K562 (cell line): ENCODE measurements at regions not wholly inside any gene's neighbourhood (a gene's known extent, or its start where the extent isn't known, plus 50 kb on each side); places are given as distances from the start of the nearest gene placed in this dataset.

Experiments
- ATAC-seq: fragments of 200-7000 bp; cut with Tn5 transposase; 3 replicates; pipeline ENCODE4 v1.9.1; 2020; ENCODE audit warnings: moderate library complexity
- BruUV-seq: library from RNA; stranded (reverse); fragments of 400-500 nt; replicated peaks from 2 replicates; lab custom pipeline; 2021; lab: Mats Ljungman, UMichigan
- CTCF ChIA-PET: fragments of 300-600 bp; formaldehyde crosslinking; extraction: SDS; loops from one replicate; lab custom pipeline; 2021; ENCODE audit warnings: low intra/inter-chr PET ratio; lab: Yijun Ruan, JAX
- POLR2A ChIA-PET: fragments of 300-600, 350-650 bp; sonication (Branson Sonifier 250); formaldehyde crosslinking; extraction: SDS; loops from one replicate; lab custom pipeline; 2021; ENCODE audit warnings: antibody characterized with exemption, inconsistent platforms; lab: Yijun Ruan, JAX
- DNase-seq, 4 experiments: peaks; one replicate each; pipeline versions ENCODE4 v3.0.0 to v3.0.0-alpha.2; 2011 to 2018; ENCODE audit warnings: low spot score in 3 of 4, mixed read lengths in 3 of 4; ENCODE audit errors: extremely low read depth in 1 of 4
- FAIRE-seq: peaks from 2 replicates; lab custom pipeline; 2011; peaks lifted over from hg19 to GRCh38; lab: Jason Lieb, UNC
- H2AFZ ChIP-seq: 2 replicates; pipeline ENCODE4 v1.6.0; 2011; ENCODE audit warnings: low read depth, low read length, control low read depth, inconsistent platforms
- H3K27ac ChIP-seq: fragments of 200-600 bp; 3 replicates; pipeline ENCODE4 v1.8.0; 2011; ENCODE audit warnings: low read depth, mild to moderate bottlenecking, control low read depth, inconsistent platforms, low read length, moderate library complexity, mixed read lengths; ENCODE audit errors: extremely low read depth
- H3K27me3 ChIP-seq, 2 experiments: fragments of 300-600 bp in 1 of 2; 2 replicates in 1 of 2; 3 replicates in 1 of 2; pipeline versions ENCODE4 v1.6.0 to v1.8.0; 2011; ENCODE audit warnings: inconsistent platforms in 2 of 2, low read length in 2 of 2, mild to moderate bottlenecking in 1 of 2, mixed read lengths in 1 of 2, moderate library complexity in 1 of 2; ENCODE audit not compliant: control insufficient read depth in 2 of 2, insufficient read depth in 2 of 2
- H3K36me3 ChIP-seq: fragments of 300-600 bp; 3 replicates; pipeline ENCODE4 v1.8.0; 2011; ENCODE audit warnings: mild to moderate bottlenecking, low read length, inconsistent platforms; ENCODE audit not compliant: control insufficient read depth, insufficient read depth
- H3K4me1 ChIP-seq, 2 experiments: fragments of 200-600 bp in 1 of 2; replicated peaks in 1 of 2; 2 replicates in 1 of 2; 3 replicates in 1 of 2; pipeline versions ENCODE4 v1.5.1 to v1.8.0; 2011; ENCODE audit warnings: inconsistent platforms in 2 of 2, low read length in 2 of 2, mild to moderate bottlenecking in 1 of 2, mixed read lengths in 1 of 2, moderate library complexity in 1 of 2; ENCODE audit not compliant: control insufficient read depth in 2 of 2, insufficient read depth in 2 of 2
- H3K4me2 ChIP-seq: 2 replicates; pipeline ENCODE4 v1.6.1; 2011; ENCODE audit warnings: low read length, control low read depth, inconsistent platforms, mixed read lengths; ENCODE audit not compliant: insufficient read depth
- H3K4me3 ChIP-seq: fragments of 200-600 bp; sonication (generic), shearing (Covaris generic); 2 replicates; pipeline ENCODE4 v1.5.1; 2016; ENCODE audit warnings: control low read depth, inconsistent platforms
- H3K79me2 ChIP-seq: fragments of 200-600 bp; 3 replicates; pipeline ENCODE4 v1.8.0; 2011; ENCODE audit warnings: low read length, inconsistent platforms; ENCODE audit not compliant: control insufficient read depth, insufficient read depth
- H3K9ac ChIP-seq, 2 experiments: 2 replicates each; pipeline versions ENCODE4 v1.6.0 to v1.6.1; 2011; ENCODE audit warnings: low read depth in 2 of 2, low read length in 2 of 2, control low read depth in 1 of 2, inconsistent platforms in 1 of 2, mild to moderate bottlenecking in 1 of 2, mixed read lengths in 1 of 2; ENCODE audit not compliant: insufficient read depth in 1 of 2
- H3K9me1 ChIP-seq: one replicate; pipeline ENCODE4 v1.6.0; 2011; ENCODE audit warnings: inconsistent platforms, mild to moderate bottlenecking, low read length, moderate library complexity; ENCODE audit not compliant: control insufficient read depth, insufficient read depth
- H3K9me3 ChIP-seq: replicated peaks from 2 replicates; pipeline ENCODE4 v1.5.1; 2011; ENCODE audit warnings: low read depth, low read length, inconsistent platforms; ENCODE audit not compliant: control insufficient read depth, insufficient read depth
- H4K20me1 ChIP-seq: replicated peaks from 2 replicates; pipeline ENCODE4 v1.6.1; 2011; ENCODE audit warnings: low read length, inconsistent platforms, mixed read lengths; ENCODE audit not compliant: control insufficient read depth, insufficient read depth
- CBFA2T2 ChIP-seq: fragments of 450-650 bp; conservative IDR thresholded peaks from 2 replicates; pipeline ENCODE4 v1.6.1; 2017; ENCODE audit warnings: mild to moderate bottlenecking
- HMG20A ChIP-seq: fragments of 450-650 bp; formaldehyde crosslinking; conservative IDR thresholded peaks from 2 replicates; pipeline ENCODE4 v1.4.0; 2020; ENCODE audit warnings: mild to moderate bottlenecking, mixed read lengths
- KAT7 ChIP-seq: sonication (generic); formaldehyde crosslinking; IDR thresholded peaks from 2 replicates; pipeline ENCODE4 v1.8.0; 2022; ENCODE audit warnings: missing genetic modification reagents, mild to moderate bottlenecking, borderline replicate concordance
- MLX ChIP-seq, 2 experiments: fragments of 450-650 bp in 1 of 2; sonication (generic) in 1 of 2; formaldehyde crosslinking; conservative IDR thresholded peaks; 2 replicates each; pipeline versions ENCODE4 v1.4.0 to v1.8.1; 2020 to 2022; ENCODE audit warnings: mild to moderate bottlenecking in 1 of 2, missing genetic modification reagents in 1 of 2
- NBN ChIP-seq: fragments of 450-650 bp; IDR thresholded peaks from 2 replicates; pipeline ENCODE4 v1.6.1; 2016; ENCODE audit warnings: low read depth, mild to moderate bottlenecking
- NR1H2 ChIP-seq: sonication (generic); formaldehyde crosslinking; IDR thresholded peaks from 2 replicates; pipeline ENCODE4 v1.4.0; 2020; ENCODE audit warnings: mild to moderate bottlenecking, missing genetic modification reagents
- PTRF ChIP-seq: fragments of 450-650 bp; IDR thresholded peaks from 2 replicates; pipeline ENCODE4 v1.6.1; 2016; ENCODE audit warnings: mild to moderate bottlenecking, missing genetic modification characterization, missing compliant biosample characterization
- RREB1 ChIP-seq: fragments of 250-450 bp; sonication (Bioruptor Pico); IDR thresholded peaks from 2 replicates; pipeline ENCODE4 v1.4.0; 2020
- SMAD3 ChIP-seq: fragments of 450-650 bp; formaldehyde crosslinking; conservative IDR thresholded peaks from 2 replicates; pipeline ENCODE4 v1.4.0; 2020; ENCODE audit warnings: mild to moderate bottlenecking
- SMARCA5 ChIP-seq: fragments of 450-650 bp; IDR thresholded peaks from 2 replicates; pipeline ENCODE4 v1.6.1; 2016
- TFE3 ChIP-seq: fragments of 450-650 bp; formaldehyde crosslinking; IDR thresholded peaks from 2 replicates; pipeline ENCODE4 v1.4.0; 2020; ENCODE audit warnings: mild to moderate bottlenecking, mixed read lengths
- THRAP3 ChIP-seq: fragments of 450-650 bp; IDR thresholded peaks from 2 replicates; pipeline ENCODE4 v1.6.1; 2016; ENCODE audit warnings: mild to moderate bottlenecking, inconsistent platforms, borderline replicate concordance
- ZNF551 ChIP-seq: fragments of 250-450 bp; sonication (Bioruptor Pico); IDR thresholded peaks from 2 replicates; pipeline ENCODE4 v1.5.0; 2021; ENCODE audit warnings: mild to moderate bottlenecking, moderate library complexity
- WGBS: fragments of 100-300 bp; shearing (Covaris generic); methylation state at CpG from one replicate; pipeline ENCODE4 v1.1.6; 2016; ENCODE audit warnings: low coverage, mixed read lengths; ENCODE audit not compliant: insufficient coverage; ENCODE audit errors: missing lambda C conversion rate; 5-methylcytosine and 5-hydroxymethylcytosine counted together
- in situ Hi-C: fragments of 300-500 bp; cut with MboI; formaldehyde crosslinking; loops from 4 replicates; pipeline ENCODE4 v1.15.0; 2018; ENCODE audit warnings: inconsistent platforms, mixed read lengths
- intact Hi-C: fragments of 100-400 bp; cut with micrococcal nuclease; formaldehyde crosslinking; loops from 2 replicates; pipeline ENCODE4 v1.14.2; 2022

GRCh38 chr2:46825939-46826568, 89.6 kb downstream of the MCFD2 start:
- H3K4me1 ChIP-seq: no peaks in the 10 kb centered on the region
- BruUV-seq: no TSS peak
- no peak overlapping the region for H3K4me2 ChIP-seq
- no peak overlapping the region for H3K4me3 ChIP-seq
- TF ChIP-seq SMAD3 (CRISPR knock-in tag): no peak
- no peak for TF ChIP-seq NR1H2
- no peak for TF ChIP-seq NBN
- TF ChIP-seq ZNF551: no peak
- TF ChIP-seq CBFA2T2: no peak
- TF ChIP-seq MLX (CRISPR knock-in tag; conservative IDR thresholded peaks at IDR 0.05): no peak
- no peak for TF ChIP-seq KAT7
- TF ChIP-seq TFE3 (CRISPR knock-in tag): no peak
- TF ChIP-seq HMG20A (CRISPR knock-in tag): no peak
- no peak for TF ChIP-seq PTRF (tag)
- TF ChIP-seq THRAP3: no peak
- no peak for TF ChIP-seq RREB1 (CRISPR knock-in tag)
- TF ChIP-seq SMARCA5: no peak
- POLR2A ChIA-PET: no interaction called here
- peaks cover 25 to 73% of the 10 kb centered on the region in 2 experiments for H3K27me3 ChIP-seq
- H3K9me3 ChIP-seq: no peaks in the 10 kb centered on the region; the same call in 1 of the 2 replicates
- DNase-seq (no peak), FAIRE-seq (no peak), ATAC-seq (no peak)
- CTCF ChIA-PET: no interaction called here
- H3K27ac ChIP-seq: no peak overlapping the region
- no peaks in the 10 kb centered on the region for H3K36me3 ChIP-seq
- intact Hi-C loops: no loop called here
- H3K9me1 ChIP-seq: no peaks in the 10 kb centered on the region
- H2AFZ ChIP-seq: no peak overlapping the region
- no peak overlapping the region for H3K9ac ChIP-seq
- WGBS: 2% methylated on average over 11 of the region's 11 CpGs
- H4K20me1 ChIP-seq: no peaks in the 10 kb centered on the region; the same call in 1 of the 2 replicates
- no peaks in the 10 kb centered on the region for H3K79me2 ChIP-seq
- in situ Hi-C loops: no loop called here
